Peyer's patch (tissue), 4 donors: ENCODE measurements at regions not wholly inside any gene's neighbourhood (a gene's known extent, or its start where the extent isn't known, plus 50 kb on each side); places are given as distances from the start of the nearest gene placed in this dataset.

ENCODE experiments used
- POLR2A ChIP-seq, 2 donors: fragments of 450-650 bp; IDR thresholded peaks; one replicate each; pipeline ENCODE4 v1.5.1; 2017; ENCODE audit warnings: antibody characterized with exemption in 2 of 2, mild to moderate bottlenecking in 2 of 2, moderate library complexity in 2 of 2
- TF ChIP-seq, protein P1 (sequence below), 6 experiments: fragments of 450-650 bp in 4 of 6; fragments of 200-600 bp in 2 of 6; sonication (generic) in 1 of 6; IDR thresholded peaks; one replicate each; pipeline ENCODE4 v1.5.1; 2017 to 2019; ENCODE audit warnings: antibody characterized with exemption in 6 of 6, mild to moderate bottlenecking in 3 of 6, moderate library complexity in 1 of 6

DNA sequence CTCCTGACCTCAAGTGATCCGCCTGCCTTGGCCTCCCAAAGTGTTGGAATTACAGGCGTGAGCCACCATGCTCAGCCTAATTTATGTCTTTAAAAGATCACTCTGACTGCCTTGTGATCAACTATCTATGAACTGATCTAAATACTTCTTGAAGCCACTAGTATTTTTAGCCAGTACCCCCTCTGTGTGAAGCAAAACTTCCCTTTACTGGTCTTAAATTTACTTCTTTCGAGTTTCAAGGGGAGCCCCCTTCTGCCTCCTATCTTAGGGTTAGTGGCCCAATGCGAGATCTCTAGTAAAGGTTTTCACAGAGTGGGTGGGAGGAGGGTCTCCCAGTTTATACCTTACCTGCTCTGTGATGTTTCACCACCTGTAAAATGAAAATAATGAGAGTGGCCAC, 66.1 kb upstream of the RPL11 start:
- TF ChIP-seq, protein P1, sequence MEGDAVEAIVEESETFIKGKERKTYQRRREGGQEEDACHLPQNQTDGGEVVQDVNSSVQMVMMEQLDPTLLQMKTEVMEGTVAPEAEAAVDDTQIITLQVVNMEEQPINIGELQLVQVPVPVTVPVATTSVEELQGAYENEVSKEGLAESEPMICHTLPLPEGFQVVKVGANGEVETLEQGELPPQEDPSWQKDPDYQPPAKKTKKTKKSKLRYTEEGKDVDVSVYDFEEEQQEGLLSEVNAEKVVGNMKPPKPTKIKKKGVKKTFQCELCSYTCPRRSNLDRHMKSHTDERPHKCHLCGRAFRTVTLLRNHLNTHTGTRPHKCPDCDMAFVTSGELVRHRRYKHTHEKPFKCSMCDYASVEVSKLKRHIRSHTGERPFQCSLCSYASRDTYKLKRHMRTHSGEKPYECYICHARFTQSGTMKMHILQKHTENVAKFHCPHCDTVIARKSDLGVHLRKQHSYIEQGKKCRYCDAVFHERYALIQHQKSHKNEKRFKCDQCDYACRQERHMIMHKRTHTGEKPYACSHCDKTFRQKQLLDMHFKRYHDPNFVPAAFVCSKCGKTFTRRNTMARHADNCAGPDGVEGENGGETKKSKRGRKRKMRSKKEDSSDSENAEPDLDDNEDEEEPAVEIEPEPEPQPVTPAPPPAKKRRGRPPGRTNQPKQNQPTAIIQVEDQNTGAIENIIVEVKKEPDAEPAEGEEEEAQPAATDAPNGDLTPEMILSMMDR (IDR thresholded peaks at IDR 0.05) = no peak
- TF ChIP-seq POLR2A (IDR thresholded peaks at IDR 0.05) = no peak
